ENCODE measurements at regions not wholly inside any gene's neighbourhood (a gene's known extent, or its start where the extent isn't known, plus 50 kb on each side); places are given as distances from the start of the nearest gene placed in this dataset.

- TF ChIP-seq CTCF (conservative IDR thresholded peaks at IDR 0.05; ENCODE audit: low read length), result no peak
- no peak for TF ChIP-seq EZH2phosphoT487 (IDR thresholded peaks at IDR 0.05; ENCODE audit: borderline replicate concordance)
Observed at GRCh38 chr6:167209577-167209975, 51.8 kb upstream of the GPR31 start.

Data from Loucy (cell line).